Osteocyte (in vitro differentiated cells): ENCODE measurements at regions not wholly inside any gene's neighbourhood (a gene's known extent, or its start where the extent isn't known, plus 50 kb on each side); places are given as distances from the start of the nearest gene placed in this dataset.

Source experiments
- DNase-seq: peaks from one replicate; pipeline ENCODE4 v3.0.0; 2021; ENCODE audit warnings: mixed read lengths; ENCODE audit not compliant: unreplicated experiment; ENCODE audit errors: extremely low spot score
- H3K27ac Mint-ChIP-seq: one replicate; pipeline ENCODE4 v1.8.0; 2021; ENCODE audit warnings: mild to moderate bottlenecking, mixed read lengths; ENCODE audit not compliant: unreplicated experiment
- H3K27me3 Mint-ChIP-seq: one replicate; pipeline ENCODE4 v1.8.0; 2021; ENCODE audit warnings: mixed read lengths; ENCODE audit not compliant: unreplicated experiment
- H3K36me3 Mint-ChIP-seq: one replicate; pipeline ENCODE4 v1.8.0; 2021; ENCODE audit warnings: mixed read lengths; ENCODE audit not compliant: unreplicated experiment
- H3K4me1 Mint-ChIP-seq: one replicate; pipeline ENCODE4 v1.8.0; 2021; ENCODE audit warnings: mixed read lengths; ENCODE audit not compliant: unreplicated experiment
- H3K4me3 Mint-ChIP-seq: one replicate; pipeline ENCODE4 v1.8.0; 2021; ENCODE audit warnings: mild to moderate bottlenecking, moderate library complexity, mixed read lengths; ENCODE audit not compliant: unreplicated experiment
- H3K9me3 Mint-ChIP-seq: one replicate; pipeline ENCODE4 v1.8.0; 2021; ENCODE audit warnings: mixed read lengths; ENCODE audit not compliant: unreplicated experiment
- TF ChIP-seq, protein P1 (sequence below): fragments of 200-600 bp; sonication (generic); IDR thresholded peaks from 2 replicates; pipeline ENCODE4 v1.5.0; 2021; ENCODE audit warnings: antibody characterized with exemption, mild to moderate bottlenecking, moderate library complexity

DNA sequence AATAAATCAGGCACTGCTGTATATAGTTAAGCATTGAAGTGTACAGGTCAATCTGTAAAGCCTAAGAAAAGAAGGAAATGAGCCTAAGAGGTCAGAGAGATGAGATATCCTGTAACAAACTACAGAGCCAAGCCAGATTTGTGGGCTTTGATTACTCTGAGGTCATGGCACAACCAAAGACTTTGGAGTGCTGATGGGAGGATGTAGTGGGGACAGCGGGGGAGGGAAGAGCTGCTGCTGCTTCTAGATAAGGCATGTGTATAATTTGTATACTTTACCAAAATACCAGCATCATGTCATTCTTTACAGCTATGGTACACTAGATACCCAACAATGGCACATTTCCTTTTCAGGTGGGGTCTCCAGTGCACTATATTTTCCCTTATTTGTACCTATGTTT is 102.5 kb downstream of the OGFRL1 start:
- no peaks in the 10 kb centered on the region for H3K27me3 Mint-ChIP-seq
- peaks cover 10% of the 10 kb centered on the region for H3K36me3 Mint-ChIP-seq
- DNase-seq, result no peak
- TF ChIP-seq, protein P1, sequence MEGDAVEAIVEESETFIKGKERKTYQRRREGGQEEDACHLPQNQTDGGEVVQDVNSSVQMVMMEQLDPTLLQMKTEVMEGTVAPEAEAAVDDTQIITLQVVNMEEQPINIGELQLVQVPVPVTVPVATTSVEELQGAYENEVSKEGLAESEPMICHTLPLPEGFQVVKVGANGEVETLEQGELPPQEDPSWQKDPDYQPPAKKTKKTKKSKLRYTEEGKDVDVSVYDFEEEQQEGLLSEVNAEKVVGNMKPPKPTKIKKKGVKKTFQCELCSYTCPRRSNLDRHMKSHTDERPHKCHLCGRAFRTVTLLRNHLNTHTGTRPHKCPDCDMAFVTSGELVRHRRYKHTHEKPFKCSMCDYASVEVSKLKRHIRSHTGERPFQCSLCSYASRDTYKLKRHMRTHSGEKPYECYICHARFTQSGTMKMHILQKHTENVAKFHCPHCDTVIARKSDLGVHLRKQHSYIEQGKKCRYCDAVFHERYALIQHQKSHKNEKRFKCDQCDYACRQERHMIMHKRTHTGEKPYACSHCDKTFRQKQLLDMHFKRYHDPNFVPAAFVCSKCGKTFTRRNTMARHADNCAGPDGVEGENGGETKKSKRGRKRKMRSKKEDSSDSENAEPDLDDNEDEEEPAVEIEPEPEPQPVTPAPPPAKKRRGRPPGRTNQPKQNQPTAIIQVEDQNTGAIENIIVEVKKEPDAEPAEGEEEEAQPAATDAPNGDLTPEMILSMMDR, result no peak
- no peak overlapping the region for H3K27ac Mint-ChIP-seq
- no peak overlapping the region for H3K4me3 Mint-ChIP-seq
- H3K9me3 Mint-ChIP-seq, result no peaks in the 10 kb centered on the region
- H3K4me1 Mint-ChIP-seq, result peaks cover 70% of the 10 kb centered on the region

DNA sequence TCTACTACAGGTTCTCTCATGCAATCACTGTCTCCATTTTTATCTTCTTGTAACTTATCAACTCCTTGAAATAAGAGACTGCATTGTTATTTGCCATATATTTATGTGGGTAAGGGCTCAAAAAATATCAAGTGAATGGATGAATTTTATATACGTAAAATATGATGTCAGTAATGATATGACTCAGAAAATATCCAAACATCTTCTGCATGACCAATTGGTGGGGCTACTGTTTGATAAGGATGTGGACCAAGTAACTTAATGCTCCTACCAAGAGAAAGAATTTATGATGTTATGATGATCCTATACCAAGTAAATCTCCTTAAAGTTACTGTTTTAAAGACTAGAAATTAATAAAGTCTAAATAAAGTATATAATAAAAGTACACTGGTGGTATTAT is 103.7 kb downstream of the OGFRL1 start:
- Mint-ChIP-seq H3K4me3 (no peak overlapping the region), H3K27me3 (no peaks in the 10 kb centered on the region), H3K27ac (no peak overlapping the region), H3K4me1 (peaks cover 68% of the 10 kb centered on the region), H3K9me3 (no peaks in the 10 kb centered on the region), H3K36me3 (peaks cover 10% of the 10 kb centered on the region)
- TF ChIP-seq, protein P1, result no peak
- DNase-seq, result no peak

DNA sequence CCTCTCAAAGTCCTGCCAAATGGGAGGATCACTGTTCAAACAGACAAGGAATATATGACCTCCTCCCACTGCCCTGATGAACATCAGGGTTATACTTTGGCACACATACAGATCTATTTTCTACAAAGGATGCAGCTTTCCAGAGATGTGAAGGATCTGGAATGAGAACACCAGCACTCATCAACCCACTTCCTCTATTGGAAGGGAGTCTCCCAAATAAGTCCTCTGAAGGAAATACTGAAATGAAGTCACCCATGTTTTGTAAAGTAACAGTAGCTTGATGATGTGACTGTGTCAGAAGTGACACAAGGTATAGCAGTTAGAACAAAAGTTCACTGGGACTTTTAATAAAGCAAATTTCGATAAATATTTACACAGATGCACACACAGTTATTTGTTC is 104.9 kb downstream of the OGFRL1 start:
- peak overlapping the region; percentile 90 for H3K27ac Mint-ChIP-seq
- DNase-seq, result no peak

DNA sequence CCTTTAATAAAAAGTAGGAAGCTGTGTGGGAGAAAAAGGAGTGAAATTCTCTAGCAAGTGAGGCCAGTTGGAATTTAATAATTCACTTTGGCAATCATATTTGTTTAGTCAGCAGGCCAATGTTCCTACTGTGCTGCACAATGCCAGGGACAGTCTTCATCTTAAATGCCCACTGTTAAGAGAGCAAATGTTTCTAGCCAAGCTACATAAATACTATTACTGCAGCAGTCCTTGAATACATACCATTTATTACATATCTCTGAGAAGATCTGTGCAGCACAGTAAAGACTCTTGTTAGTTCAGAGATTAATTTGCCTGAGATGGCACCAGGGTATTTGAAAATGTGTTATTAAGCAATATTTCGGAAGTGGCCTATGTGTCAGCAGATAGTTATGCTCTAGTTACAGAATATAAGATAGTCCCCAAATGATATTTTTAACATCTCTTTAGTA is 105.4 kb downstream of the OGFRL1 start:
- no peaks in the 10 kb centered on the region for H3K27me3 Mint-ChIP-seq
- no peaks in the 10 kb centered on the region for H3K9me3 Mint-ChIP-seq
- no peak for DNase-seq
- peaks cover 56% of the 10 kb centered on the region for H3K4me1 Mint-ChIP-seq
- H3K36me3 Mint-ChIP-seq, result peaks cover 12% of the 10 kb centered on the region
- H3K4me3 Mint-ChIP-seq, result peak overlapping the region; percentile 7
- H3K27ac Mint-ChIP-seq, result peak overlapping the region; percentile 90
- TF ChIP-seq, protein P1, result no peak

More for the DNA sequence above, 104.9 kb downstream of the OGFRL1 start:
- H3K4me3 Mint-ChIP-seq, result peak overlapping the region; percentile 2
- peaks cover 60% of the 10 kb centered on the region for H3K4me1 Mint-ChIP-seq
- no peaks in the 10 kb centered on the region for H3K9me3 Mint-ChIP-seq
- TF ChIP-seq, protein P1, result no peak
- peaks cover 12% of the 10 kb centered on the region for H3K36me3 Mint-ChIP-seq
- no peaks in the 10 kb centered on the region for H3K27me3 Mint-ChIP-seq

DNA sequence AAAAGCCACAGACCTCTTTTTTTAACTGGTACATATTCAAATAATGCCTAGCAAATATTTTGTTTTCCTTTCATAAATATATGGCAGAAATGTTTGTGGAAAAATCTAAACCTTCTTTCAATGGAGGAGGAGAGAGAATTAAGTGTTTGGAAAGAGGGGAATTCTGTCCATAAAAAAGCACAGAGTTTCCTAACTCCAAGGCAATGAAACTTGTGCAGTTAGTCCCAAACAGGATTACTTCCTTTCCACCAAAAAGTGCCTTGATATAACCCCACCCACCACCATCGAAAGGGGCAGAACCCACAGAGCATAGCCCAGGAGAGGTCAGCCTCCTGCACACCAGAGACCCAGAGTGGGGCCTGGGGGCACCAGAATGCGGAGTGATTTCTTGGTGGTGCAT is 106.3 kb downstream of the OGFRL1 start:
- Mint-ChIP-seq H3K27ac (peak overlapping the region; percentile 69), H3K27me3 (no peaks in the 10 kb centered on the region), H3K4me1 (peaks cover 61% of the 10 kb centered on the region), H3K36me3 (peaks cover 12% of the 10 kb centered on the region), H3K4me3 (no peak overlapping the region), H3K9me3 (no peaks in the 10 kb centered on the region)
- TF ChIP-seq, protein P1, result no peak
- DNase-seq, result no peak
